Stimulated activated CD4-positive, alpha-beta T cell treated with anti-CD3 and anti-CD28 coated beads, Interleukin-2, amount 100 ng/mL, for 24 hours (primary cell): ENCODE measurements at regions not wholly inside any gene's neighbourhood (a gene's known extent, or its start where the extent isn't known, plus 50 kb on each side); places are given as distances from the start of the nearest gene placed in this dataset.
A peak's percentile ranks its signal among the peaks of the same experiment; 100 is the strongest.
"Not testable (repeated sequence)": the region's sequence is repeated elsewhere in the genome, so short reads cannot be mapped to it uniquely, and the experiment has no call there.

Source experiments
- DNase-seq, 2 donors: peaks; one replicate each; pipeline ENCODE4 v3.0.0-alpha.2; 2020

DNA sequence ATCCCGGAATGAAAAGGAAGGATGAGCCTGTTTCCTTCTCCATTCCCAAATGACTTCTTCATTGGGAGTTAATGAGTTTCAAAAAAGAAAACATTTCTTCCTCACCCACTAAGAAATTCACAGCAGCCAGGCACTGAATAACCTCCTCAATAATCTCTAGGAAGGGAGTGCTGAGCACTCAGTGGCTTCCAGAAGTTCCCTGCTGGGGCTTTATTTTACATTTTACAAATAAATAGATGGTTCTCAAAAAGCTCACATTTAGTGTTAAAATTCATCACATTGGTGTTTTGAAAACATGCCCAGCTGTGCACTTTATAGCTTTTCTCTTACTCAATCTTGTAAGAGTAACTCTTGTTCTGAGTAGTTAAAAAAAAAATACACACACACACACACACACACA lies 148.9 kb upstream of the PFKP start:
- no peak for DNase-seq

DNA sequence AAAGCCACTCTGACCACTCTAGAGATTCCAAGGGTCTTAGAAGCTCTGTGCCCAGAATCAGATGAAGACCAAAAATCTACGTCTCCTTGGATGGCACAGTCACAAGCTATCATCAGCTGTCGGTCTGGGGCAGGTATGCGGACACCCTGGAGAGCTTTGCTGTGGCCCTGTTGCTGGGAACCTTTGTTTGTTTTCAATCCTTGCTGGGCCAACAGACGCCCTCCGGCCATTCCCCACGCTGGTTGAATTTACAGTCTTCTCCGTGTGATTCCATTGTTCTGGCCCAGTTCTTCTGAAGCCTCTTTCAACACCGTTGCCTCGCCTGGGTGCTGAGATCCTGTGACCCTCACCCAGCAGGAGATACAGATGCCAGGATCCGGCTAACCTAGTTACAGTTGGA lies 149.4 kb upstream of the PFKP start:
- DNase-seq = no peak

DNA sequence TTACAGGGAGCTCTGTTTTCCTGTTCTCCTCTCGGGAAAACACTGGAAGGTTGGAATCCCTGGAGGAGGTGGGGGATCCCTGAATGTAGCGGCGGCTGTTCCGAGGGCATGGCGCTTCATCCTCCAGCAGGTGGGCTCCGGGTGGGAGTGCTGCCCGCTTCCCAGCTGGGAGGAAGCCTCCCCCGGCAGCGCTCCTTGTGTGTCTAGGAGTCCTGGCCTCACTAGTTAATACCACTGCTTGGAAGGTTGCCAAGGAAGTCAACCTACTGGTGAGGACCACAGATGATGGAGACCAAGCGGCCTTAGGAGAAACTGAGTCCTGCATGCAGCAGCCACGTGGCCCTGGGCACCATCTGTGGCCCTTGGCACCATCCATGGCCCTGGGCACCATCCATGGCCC lies 151.9 kb upstream of the PFKP start:
- DNase-seq = no peak

DNA sequence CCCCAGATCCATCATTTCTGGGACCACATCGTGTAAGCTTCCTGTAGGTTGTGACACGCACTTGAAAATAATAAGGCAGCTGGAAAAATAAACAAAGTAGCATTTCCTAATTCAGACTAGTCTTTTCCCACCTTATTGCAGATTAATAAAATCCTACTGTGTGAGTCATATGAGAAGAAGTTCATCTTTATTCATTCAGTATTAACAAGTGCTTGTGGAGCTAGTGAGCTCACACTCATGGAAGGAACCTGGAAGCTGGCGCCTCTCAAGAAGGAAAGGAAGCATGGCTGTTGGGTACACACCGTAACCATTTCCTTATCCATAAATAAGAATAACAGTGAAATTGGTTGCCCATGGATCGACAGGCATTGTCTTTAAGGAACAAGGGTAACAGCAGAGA lies 152.6 kb upstream of the PFKP start:
- no peak for DNase-seq

DNA sequence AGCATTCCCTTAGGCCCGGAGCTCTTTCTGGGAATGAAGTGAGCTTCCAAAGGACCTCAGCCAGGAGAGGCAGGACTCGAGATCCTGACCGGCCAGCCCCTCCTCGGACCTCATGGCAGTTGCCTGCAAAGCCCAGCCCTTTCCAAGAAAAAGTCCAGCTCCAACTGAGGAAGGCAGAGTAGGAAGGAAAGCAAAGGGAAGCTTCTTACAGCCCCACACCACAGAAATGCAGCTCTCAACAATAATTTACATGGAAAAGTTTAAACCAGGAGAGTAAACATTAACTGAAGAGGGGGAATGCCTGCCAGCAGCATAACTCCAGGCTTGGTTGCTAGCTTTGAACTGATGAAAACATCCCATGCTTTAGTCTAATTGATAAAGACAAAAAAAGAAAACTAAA lies 153.9 kb upstream of the PFKP start:
- no peak for DNase-seq

DNA sequence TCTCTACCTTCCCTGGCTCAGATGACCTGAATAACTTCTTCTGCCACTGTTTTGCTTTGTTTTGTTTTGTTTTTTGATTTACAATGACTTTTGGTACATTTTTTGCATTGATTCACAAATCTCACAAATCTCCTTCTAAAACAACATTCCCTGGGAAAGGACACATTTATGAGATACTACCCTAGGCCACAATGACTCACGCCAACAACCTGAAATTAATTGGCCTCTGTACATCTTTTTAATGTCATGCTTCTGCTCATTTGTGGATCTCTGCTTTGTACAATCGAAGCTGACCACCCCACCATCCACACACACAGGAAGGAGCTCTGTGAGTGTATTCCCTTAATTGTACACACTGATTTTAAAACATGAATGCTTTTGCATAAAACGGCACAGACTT lies 156.7 kb upstream of the PFKP start:
- no peak for DNase-seq

DNA sequence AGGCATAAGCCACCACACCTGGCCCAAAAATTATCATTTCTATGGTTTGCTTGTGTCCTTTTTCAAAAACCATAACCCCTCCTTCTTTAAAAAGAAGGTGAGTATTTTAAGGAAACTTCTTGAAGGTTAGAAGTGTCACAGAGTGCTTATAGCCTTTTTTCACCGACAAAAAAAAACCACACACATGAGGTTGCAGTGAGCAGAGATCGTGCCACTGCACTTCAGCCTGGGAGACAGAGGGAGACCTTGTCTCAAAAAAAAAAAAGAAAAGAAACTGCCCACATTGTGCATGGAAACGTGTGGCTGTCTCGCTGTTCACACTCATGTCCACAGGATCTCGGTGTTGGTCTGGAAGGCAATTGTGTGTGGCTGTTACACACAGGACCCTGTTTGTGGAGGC lies 157.4 kb upstream of the PFKP start:
- DNase-seq = no peak

DNA sequence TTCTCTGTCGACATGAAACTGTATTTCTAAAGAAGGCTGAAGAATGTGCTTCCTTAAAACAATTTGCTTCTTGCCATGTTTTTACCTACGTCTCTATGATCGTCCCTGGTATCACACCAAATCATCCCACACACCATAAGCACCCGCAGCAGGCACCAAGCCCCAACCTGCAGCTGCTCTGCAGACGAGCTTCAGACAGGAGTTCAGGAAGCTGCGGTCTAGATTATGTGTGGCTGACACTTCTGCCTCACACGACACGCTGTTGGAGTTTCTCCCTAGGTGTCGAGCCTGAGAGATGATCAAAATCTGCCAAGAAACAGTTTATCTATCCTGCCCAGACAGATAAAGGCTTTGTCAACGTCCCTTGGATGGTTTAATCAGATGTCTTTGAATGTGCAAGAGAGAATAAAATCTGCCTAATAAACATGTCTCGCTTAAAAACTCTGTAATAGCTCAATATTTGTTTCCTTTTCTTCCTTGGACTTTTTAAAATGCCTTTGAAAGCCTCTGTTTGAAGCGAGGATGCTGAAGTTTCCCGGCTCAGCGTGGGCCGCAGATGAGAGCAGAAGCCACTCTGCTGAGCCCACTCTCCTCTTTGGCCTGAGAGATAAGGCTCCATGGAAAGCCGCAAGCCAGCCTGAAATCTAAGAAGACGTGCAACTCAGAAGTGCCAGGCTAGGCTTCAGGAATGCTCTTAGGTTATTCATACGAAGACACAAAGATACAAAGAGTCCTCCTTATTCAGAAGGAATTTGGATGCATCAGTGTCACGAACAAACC lies 158.3 kb upstream of the PFKP start:
- DNase-seq = peak in 1 of 2 donors; percentile 23

DNA sequence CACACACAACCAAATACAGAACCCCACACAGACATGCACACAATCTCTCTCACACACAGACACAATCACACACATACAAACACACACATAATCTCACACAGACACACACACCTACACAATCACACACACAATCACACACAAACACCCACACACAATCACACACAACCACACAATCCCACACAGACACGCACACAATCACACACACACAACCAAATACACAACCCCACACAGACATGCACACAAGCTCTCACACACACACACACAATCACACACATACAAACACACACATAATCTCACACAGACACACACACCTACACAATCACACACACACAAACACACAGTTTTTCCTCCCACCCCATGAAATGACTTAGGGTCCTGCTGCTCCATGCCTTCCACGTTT lies 160.4 kb upstream of the PFKP start:
- DNase-seq = no peak

DNA sequence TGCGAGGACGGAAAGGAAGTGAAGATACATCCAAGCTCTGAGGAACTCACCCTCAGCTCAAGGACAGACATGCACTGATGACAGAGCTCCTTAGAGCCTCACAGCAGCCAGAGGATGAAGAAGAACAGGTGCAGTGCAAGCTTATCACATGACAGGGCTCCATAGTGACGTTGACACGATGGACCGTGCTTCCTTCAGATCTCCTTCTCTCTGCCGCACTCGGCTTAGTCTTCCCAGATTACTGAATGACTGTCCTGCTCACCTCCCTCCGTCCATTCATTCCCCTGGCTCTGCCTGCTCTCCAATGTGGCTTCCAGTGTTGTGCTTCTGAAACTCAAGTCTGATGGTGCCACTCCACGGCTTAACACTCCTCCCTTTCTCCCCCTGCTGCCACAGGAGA lies 161.5 kb upstream of the PFKP start:
- DNase-seq = no peak

DNA sequence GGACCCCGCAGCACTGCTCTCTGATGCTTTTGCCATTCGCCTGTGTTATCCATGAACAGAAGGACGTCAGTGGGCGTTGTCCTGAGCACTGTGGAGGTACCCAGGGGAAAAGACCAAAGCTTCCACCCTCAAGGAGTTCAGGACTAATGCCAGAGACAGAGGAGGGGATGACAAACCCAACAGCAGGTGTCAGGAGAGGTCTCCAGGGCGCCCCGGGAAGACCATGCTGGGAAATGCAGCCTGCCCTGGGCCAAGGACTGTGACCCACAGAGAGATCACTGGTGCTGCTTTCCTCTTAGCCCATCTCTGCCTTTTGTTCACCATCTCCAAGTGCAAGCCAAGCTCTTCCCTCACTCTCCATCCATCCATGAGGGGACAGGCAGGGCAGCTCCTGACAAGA lies 166.8 kb upstream of the PFKP start:
- DNase-seq = no peak

DNA sequence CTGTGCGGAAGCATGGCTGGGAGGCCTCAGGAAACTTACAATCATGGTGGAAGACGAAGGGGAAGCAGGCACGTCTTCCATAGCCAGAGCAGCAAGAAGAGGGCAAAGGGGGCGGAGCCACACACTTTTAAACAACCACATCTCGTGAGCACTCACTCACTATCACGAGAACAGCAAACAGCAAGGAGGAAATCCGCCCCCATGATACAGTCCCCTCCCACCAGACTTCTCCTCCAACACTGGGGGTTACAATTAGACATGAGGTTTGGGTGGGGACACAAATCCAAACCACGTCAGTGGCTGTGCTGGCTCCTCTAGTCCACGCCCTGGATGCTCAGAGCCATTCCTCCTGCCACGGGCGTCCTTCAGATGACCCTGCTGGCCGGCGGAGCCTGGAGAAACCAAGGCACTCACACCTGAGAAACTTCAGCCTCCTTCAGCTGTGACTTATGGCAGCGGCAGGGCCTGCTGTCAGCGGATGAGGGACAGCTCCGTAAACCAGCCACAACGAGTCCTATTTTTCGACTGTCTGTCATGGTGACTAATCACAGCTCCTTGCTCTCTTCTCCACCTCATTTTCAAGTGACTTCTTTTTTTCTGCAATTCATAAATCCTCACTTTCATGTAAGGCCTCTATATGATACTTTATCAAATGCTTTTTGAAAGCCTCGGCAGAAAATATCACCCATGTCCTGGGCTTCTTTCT lies 167.9 kb upstream of the PFKP start:
- no peak for DNase-seq

DNA sequence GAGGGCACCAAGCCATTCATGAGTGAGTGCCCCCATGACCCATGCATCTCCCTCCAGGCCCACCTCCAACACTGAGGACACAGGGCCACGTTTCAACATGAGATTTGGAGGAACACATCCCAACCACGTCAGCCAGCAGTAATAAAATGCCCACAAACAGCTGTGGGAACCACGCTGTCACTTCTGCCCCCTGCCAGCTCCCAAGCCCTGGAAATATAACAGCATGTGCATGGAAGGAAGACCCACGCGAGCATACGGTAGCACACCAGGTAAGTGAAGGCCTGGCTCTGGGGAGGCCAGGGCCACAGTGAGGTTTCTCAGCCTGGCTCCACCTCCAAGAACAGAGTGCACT lies 168.9 kb upstream of the PFKP start:
- no peak for DNase-seq

DNA sequence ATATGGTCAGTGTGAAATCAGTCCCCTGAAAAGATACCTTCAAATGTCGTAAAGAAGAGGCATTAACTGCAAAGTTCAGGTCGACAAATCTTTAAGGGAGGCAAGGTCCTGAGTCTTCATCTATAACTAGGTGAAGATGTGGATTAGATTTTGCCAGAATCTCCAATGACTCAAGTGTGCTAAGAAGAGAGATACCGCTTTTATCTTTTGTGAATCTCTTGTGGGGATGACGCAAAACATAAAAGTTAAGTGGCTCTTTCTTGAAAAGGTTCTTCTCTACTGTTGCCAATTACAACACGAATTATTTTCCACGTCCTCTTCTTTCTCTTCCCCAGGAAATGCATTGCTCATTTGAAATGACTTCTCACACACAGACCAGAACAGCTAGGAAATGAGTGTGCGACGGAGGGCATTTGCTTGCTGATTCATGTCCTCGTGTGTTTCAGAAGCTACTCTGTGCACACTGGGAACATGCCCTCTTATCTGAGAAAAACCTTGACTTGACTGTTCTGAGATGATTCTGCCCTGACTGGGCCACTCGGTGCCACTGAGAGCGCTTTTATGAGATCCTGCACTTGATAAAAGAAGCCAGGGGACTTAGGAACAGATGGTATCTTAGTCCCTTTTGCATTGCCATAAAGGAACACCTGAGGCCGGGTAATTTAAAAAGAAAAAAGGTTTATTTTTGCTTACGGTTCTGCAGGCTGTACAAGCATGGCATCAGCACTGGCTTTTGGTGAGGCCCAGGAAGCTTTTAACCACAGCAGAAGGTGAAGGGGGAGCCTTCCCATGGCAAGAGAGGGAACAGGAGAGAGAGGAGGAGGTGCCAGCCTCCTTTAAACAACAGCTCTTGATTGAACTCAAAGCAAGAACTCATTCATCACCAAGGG lies 169.5 kb upstream of the PFKP start:
- peak in 1 of 2 donors; percentile 12 for DNase-seq

DNA sequence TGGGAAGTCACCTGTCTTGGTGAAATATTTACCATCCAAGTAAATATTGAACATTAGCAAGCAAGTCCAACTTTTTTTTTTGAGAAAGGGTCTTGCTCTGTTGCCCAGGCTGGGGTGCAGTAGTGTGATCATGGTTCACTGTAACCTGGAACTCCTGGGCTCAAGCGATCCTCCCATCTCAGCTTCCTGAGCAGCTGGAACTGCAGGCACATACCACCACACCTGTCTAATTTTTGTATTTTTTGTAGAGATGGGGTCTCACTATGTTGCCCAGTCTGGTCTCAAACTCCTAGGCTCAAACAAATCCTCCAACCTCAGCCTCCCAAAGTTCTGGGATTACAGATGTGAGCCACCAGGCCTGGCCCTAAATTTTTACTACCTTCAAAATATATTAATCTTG lies 171.0 kb upstream of the PFKP start:
- not testable (repeated sequence) for DNase-seq

DNA sequence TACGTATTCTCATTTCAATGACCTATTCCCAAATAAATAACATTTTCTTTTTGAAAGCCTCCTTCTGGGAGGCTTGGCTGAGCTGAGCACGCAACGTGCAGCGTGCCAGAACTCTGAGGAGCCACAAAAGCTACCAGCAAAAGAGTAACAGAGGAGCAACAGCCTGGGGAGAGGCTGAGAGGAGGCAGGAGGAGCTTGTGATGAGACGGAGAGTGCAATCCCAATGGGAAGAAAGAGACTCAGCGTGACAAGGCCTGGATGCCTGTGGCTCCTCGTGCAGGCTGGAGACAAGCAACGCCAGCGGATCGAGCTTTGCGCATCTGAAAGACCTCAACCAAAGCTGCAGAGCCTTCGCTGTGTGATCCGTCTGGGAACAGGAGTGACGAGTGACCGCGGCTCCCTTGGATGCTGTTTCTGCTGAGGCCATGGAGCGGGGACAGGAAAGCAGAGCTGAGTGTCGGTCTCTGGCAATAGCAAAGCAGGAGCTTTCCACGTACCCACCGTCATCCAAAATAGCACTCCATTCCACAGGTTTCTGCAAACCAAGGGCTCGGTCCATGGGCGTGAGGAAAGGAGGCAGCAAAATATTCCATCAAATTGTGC lies 171.7 kb upstream of the PFKP start:
- no peak for DNase-seq

DNA sequence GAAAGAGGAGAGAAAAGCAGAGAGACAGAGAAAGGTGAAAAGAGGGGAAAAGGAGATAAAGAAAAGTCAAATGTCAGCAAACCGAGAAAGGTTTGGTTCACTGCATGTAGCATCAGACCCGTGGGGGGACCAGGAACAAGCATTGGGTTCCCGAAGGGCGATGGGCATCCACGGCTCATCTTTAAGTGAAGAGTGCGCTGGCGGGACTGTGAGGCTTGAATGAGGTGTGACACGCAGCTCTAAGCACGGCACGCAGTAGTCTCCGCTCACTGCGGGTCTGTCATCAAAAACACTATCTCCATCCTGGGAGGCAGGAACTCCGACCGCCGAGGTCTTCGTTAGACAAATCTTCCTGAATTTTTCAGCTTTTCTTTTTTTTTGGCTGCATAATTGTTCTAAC lies 173.4 kb upstream of the PFKP start:
- DNase-seq = no peak

DNA sequence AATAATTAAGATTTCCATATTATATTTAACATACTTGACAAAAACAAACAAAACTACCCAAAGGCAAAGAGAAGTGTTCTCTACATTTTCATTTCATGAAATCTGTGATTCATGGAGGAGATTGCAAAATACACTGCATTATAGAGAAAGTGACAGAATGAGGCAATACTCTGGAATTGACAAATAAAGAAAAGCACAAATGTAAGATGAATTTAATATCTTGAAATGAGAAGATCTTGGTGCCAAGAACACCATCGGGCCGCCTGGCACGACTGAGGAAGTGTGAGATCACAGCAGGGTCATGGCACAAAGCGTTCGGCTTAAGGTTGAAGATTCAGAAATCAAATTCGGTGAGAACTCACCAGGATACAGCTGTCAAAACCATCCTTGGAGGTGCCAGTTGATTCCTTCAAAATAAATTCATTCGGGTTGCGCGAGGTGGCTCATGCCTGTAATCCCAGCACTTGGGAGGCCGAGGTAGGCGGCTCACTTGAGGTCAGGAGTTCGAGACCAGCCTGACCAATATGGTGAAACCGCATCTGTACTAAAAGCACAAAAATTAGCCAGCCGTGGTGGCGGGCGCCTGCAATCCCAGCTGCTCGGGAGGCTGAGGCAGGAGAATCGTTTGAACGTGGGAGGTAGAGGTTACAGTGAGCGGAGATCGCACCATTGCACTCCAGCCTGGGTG lies 174.0 kb upstream of the PFKP start:
- no peak for DNase-seq

DNA sequence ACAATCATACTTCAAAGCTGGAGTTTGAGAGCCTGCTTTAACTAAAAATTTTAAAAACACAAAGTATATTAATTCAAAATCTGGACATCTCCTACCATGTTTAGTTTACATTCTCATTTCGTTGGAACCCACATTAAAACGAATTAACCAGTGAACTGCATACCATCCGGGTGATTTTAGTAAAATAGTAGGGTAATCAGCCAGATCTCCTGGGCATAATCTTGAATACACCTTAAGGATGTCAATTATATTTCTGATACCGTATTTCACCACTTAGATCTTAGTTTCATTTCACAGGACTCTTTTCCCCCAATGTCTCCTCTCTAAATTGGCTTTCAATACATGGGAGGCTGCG lies 175.6 kb upstream of the PFKP start:
- no peak for DNase-seq

DNA sequence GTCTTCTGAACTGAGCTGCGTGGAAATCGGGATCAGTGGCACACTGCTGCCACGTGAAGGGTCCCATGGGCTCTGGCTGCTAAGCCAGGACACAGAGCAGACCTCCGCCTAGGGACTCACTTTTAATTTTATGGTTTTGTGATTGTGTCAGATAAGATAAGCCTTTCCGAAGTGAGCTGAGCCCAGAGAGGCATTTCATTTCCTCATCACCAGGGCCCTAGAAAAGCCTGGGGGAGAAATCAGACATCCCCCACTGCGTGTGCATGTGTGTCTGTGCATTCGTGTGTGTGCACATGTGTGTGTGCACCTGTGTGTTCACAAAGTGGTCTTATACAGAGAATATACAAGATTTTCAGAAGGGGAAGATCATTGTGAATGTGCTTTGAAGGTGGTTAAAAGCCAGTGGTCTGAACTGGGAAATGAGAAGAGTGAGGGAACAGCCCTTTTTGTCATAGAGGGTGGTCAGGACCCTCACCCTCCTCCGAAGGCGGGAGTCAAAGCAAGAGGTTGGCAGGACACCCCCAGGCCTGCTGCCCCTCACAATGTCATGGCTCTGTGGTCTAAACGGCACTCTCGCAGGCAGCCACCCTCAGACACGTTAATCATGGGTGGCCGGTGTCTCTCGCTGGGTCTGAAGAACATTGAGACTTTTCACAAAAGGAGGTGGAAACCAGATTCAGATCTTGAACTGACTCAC lies 176.1 kb upstream of the PFKP start:
- DNase-seq = no peak

DNA sequence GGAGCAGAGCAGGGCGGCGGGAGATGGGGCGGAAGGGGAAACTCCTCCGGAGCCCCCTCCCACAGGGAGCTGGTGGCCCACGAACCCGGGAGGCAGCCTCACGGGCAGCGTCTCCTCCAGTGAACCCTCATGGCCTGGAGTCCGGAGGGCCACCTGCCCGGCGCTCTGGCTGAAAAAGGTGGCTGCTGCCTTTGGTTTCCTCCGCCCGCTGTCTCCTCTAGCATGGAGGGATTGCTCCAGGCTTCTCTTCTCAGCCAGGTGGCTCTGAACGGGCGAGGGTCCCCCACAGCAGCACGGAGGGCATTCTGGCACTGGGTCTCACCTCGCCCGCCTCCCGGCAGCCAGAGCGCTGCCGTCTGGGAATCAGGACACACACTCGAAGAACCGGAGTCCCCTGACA lies 177.3 kb upstream of the PFKP start:
- no peak for DNase-seq

DNA sequence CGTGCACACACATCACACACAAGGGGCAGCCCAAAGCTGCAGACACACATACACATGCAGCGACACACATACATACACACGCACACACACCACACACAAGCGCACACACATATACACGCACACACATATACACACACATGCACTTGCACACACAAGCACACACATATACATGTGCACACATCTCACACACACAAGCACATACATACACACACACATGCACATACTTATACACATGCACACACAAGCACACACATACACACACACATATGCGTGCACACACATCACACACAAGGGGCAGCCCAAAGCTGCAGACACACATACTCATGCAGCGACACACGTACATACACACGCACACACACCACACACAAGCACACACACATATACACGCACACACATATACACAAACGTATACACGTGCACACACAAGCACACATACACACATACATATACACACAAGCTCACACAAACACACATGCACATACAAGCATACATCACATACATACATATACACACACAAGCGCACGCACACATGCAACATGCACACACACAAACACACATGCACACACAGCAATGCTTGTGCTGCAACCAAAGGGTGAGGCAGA lies 178.8 kb upstream of the PFKP start:
- no peak for DNase-seq
